H9 (cell line): ENCODE measurements at regions not wholly inside any gene's neighbourhood (a gene's known extent, or its start where the extent isn't known, plus 50 kb on each side); places are given as distances from the start of the nearest gene placed in this dataset.

Experiments
- DNase-seq: peaks from one replicate; pipeline ENCODE4 v3.0.0-alpha.2; 2017
- H2AFZ ChIP-seq: one replicate; pipeline ENCODE4 v1.6.1; 2013; ENCODE audit warnings: mild to moderate bottlenecking, low read length, control low read depth, moderate library complexity
- H2AK5ac ChIP-seq: 2 replicates; pipeline ENCODE4 v1.6.1; 2013; ENCODE audit warnings: low read length, control low read depth, mixed read lengths; ENCODE audit not compliant: insufficient read length
- H2BK120ac ChIP-seq: one replicate; pipeline ENCODE4 v1.6.1; 2013; ENCODE audit warnings: low read depth, mild to moderate bottlenecking, low read length, control low read depth, inconsistent platforms; ENCODE audit not compliant: poor library complexity, severe bottlenecking
- H2BK12ac ChIP-seq: 2 replicates; pipeline ENCODE4 v1.6.1; 2013; ENCODE audit warnings: low read length, control low read depth, mixed read lengths, low read depth; ENCODE audit not compliant: insufficient read length
- H2BK15ac ChIP-seq: 2 replicates; pipeline ENCODE4 v1.6.1; 2013; ENCODE audit warnings: low read depth, low read length, control low read depth
- H2BK20ac ChIP-seq: one replicate; pipeline ENCODE4 v1.6.1; 2013; ENCODE audit warnings: low read depth, mild to moderate bottlenecking, low read length, control low read depth, inconsistent platforms; ENCODE audit not compliant: poor library complexity, severe bottlenecking
- H2BK5ac ChIP-seq: 2 replicates; pipeline ENCODE4 v1.6.1; 2013; ENCODE audit warnings: low read length, control low read depth, mixed read lengths; ENCODE audit not compliant: insufficient read length
- H3K14ac ChIP-seq: 2 replicates; pipeline ENCODE4 v1.6.1; 2013; ENCODE audit warnings: low read length, control low read depth; ENCODE audit not compliant: insufficient read depth
- H3K18ac ChIP-seq: 2 replicates; pipeline ENCODE4 v1.6.1; 2013; ENCODE audit warnings: low read depth, mild to moderate bottlenecking, mixed read lengths, low read length, control low read depth; ENCODE audit not compliant: insufficient read length
- H3K23ac ChIP-seq: 2 replicates; pipeline ENCODE4 v1.6.1; 2013; ENCODE audit warnings: low read length, control low read depth, mixed read lengths, low read depth; ENCODE audit not compliant: insufficient read length
- H3K23me2 ChIP-seq: 2 replicates; pipeline ENCODE4 v1.6.1; 2013; ENCODE audit warnings: low read depth, mild to moderate bottlenecking, mixed read lengths, low read length, control low read depth; ENCODE audit not compliant: insufficient read length, poor library complexity, severe bottlenecking
- H3K27ac ChIP-seq: 2 replicates; pipeline ENCODE4 v1.5.1; 2013; ENCODE audit warnings: low read length, control low read depth, mixed read lengths, low read depth; ENCODE audit not compliant: insufficient read length
- H3K27me3 ChIP-seq: 2 replicates; pipeline ENCODE4 v1.6.1; 2013; ENCODE audit warnings: low read length, control low read depth, inconsistent platforms; ENCODE audit not compliant: insufficient read depth
- H3K4ac ChIP-seq: 2 replicates; pipeline ENCODE4 v1.6.1; 2013; ENCODE audit warnings: low read depth, mild to moderate bottlenecking, control low read depth, inconsistent platforms, low read length, moderate library complexity
- H3K4me1 ChIP-seq: 2 replicates; pipeline ENCODE4 v1.6.1; 2013; ENCODE audit warnings: low read length, control low read depth, inconsistent platforms; ENCODE audit not compliant: insufficient read depth
- H3K4me2 ChIP-seq: 2 replicates; pipeline ENCODE4 v1.6.1; 2013; ENCODE audit warnings: low read length, control low read depth, mixed read lengths; ENCODE audit not compliant: insufficient read length, insufficient read depth
- H3K56ac ChIP-seq: 2 replicates; pipeline ENCODE4 v1.6.1; 2013; ENCODE audit warnings: low read depth, mild to moderate bottlenecking, mixed read lengths, low read length, control low read depth; ENCODE audit not compliant: insufficient read length
- H3K79me1 ChIP-seq: 2 replicates; pipeline ENCODE4 v1.6.1; 2013; ENCODE audit warnings: low read depth, mild to moderate bottlenecking, moderate library complexity, low read length, control low read depth, inconsistent platforms; ENCODE audit not compliant: insufficient read depth, poor library complexity, severe bottlenecking
- H3K79me2 ChIP-seq: 2 replicates; pipeline ENCODE4 v1.6.1; 2013; ENCODE audit warnings: low read length, control low read depth, inconsistent platforms; ENCODE audit not compliant: insufficient read depth
- H3K9ac ChIP-seq: 2 replicates; pipeline ENCODE4 v1.6.1; 2013; ENCODE audit warnings: low read length, control low read depth, mixed read lengths; ENCODE audit not compliant: insufficient read length; ENCODE audit errors: extremely low read depth
- H3K9me3 ChIP-seq: one replicate; pipeline ENCODE4 v1.6.1; 2013; ENCODE audit warnings: low read depth, low read length, inconsistent platforms; ENCODE audit not compliant: control insufficient read depth
- H3T11ph ChIP-seq: one replicate; pipeline ENCODE4 v1.6.1; 2013; ENCODE audit warnings: mild to moderate bottlenecking, low read length, control low read depth, inconsistent platforms
- H4K20me1 ChIP-seq: one replicate; pipeline ENCODE4 v1.6.1; 2013; ENCODE audit not compliant: control insufficient read depth, insufficient read length, insufficient read depth
- H4K5ac ChIP-seq: 2 replicates; pipeline ENCODE4 v1.6.1; 2013; ENCODE audit warnings: low read depth, mild to moderate bottlenecking, mixed read lengths, low read length, control low read depth; ENCODE audit not compliant: insufficient read length
- H4K8ac ChIP-seq: replicated peaks from 2 replicates; pipeline ENCODE4 v1.6.1; 2013; ENCODE audit warnings: low read length, control low read depth, mixed read lengths, low read depth; ENCODE audit not compliant: insufficient read length
- H4K91ac ChIP-seq: 2 replicates; pipeline ENCODE4 v1.6.1; 2013; ENCODE audit warnings: low read depth, mild to moderate bottlenecking, moderate library complexity, mixed read lengths, low read length, control low read depth; ENCODE audit not compliant: insufficient read length
- H3K27ac Mint-ChIP-seq, 3 experiments: 2 replicates in 2 of 3; 3 replicates in 1 of 3; pipeline ENCODE4 v1.8.0; 2020 to 2021; ENCODE audit warnings: mixed read lengths in 3 of 3, mild to moderate bottlenecking in 1 of 3, moderate library complexity in 1 of 3
- H3K27me3 Mint-ChIP-seq: 2 replicates; pipeline ENCODE4 v1.8.0; 2021; ENCODE audit warnings: low read depth, mild to moderate bottlenecking, moderate library complexity, mixed read lengths
- H3K36me3 Mint-ChIP-seq, 3 experiments: 2 replicates in 2 of 3; 3 replicates in 1 of 3; pipeline ENCODE4 v1.8.0; 2020 to 2021; ENCODE audit warnings: low read depth in 3 of 3, mixed read lengths in 3 of 3; ENCODE audit not compliant: insufficient read depth in 1 of 3
- H3K4me1 Mint-ChIP-seq, 2 experiments: 2 replicates each; pipeline ENCODE4 v1.8.0; 2020; ENCODE audit warnings: mixed read lengths in 2 of 2
- H3K4me3 Mint-ChIP-seq, 2 experiments: 2 replicates in 1 of 2; 3 replicates in 1 of 2; pipeline ENCODE4 v1.8.0; 2020 to 2021; ENCODE audit warnings: mild to moderate bottlenecking in 2 of 2, mixed read lengths in 2 of 2, moderate library complexity in 1 of 2
- H3K9me3 Mint-ChIP-seq, 2 experiments: 2 replicates in 1 of 2; 3 replicates in 1 of 2; pipeline ENCODE4 v1.8.0; 2020; ENCODE audit warnings: mild to moderate bottlenecking in 2 of 2, mixed read lengths in 2 of 2, moderate library complexity in 1 of 2
- TF ChIP-seq, protein P1 (sequence below): fragments of 200-600 bp; sonication (generic); conservative IDR thresholded peaks from 3 replicates; pipeline ENCODE4 v1.8.0; 2021; ENCODE audit warnings: antibody characterized with exemption, mild to moderate bottlenecking

DNA sequence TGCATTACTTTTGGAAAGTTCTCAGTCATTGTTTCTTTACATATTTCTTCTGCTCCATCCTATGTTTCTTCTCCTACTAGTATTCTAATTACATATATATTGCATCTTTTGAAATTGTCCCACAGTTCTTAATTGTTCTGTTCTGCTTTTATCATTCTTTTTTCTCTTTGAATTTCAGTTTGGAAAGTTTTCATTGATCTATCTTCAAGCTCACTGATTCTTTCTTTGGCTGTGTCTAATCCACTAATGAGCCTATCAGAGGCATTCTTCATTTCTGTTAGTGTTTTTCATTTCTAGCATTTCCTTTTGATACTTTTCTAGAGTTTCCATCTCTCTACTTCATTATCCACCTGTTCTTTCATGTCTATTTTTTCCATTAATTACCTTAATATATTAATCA lies 159.0 kb upstream of the KCNJ15 start:
- no peak overlapping the region for H2BK15ac ChIP-seq
- no peak overlapping the region for H2AFZ ChIP-seq
- Mint-ChIP-seq H3K36me3 (peaks cover 0 to 10% (median 4%) of the 10 kb centered on the region in 3 experiments; a peak in 3 of 7 replicates), H3K4me3 (no peak overlapping the region), H3K9me3 (peaks cover 6 to 18% of the 10 kb centered on the region in 2 experiments; a peak in 3 of 5 replicates), H3K27ac (no peak overlapping the region), H3K4me1 (no peaks in the 10 kb centered on the region), H3K27me3 (peaks cover 2% of the 10 kb centered on the region; the same call in 1 of the 2 replicates)
- H4K8ac ChIP-seq, result no peak overlapping the region
- H3K79me1 ChIP-seq, result no peaks in the 10 kb centered on the region
- no peak for DNase-seq
- H3K27me3 ChIP-seq, result peaks cover 2% of the 10 kb centered on the region; the same call in 1 of the 2 replicates
- no peak overlapping the region for H2BK20ac ChIP-seq
- no peaks in the 10 kb centered on the region for H3K4me1 ChIP-seq
- no peaks in the 10 kb centered on the region for H3K9me3 ChIP-seq
- no peak overlapping the region for H4K5ac ChIP-seq
- no peak overlapping the region for H3K56ac ChIP-seq
- no peak overlapping the region for H3K14ac ChIP-seq
- H3K4ac ChIP-seq, result no peak overlapping the region
- no peaks in the 10 kb centered on the region for H4K20me1 ChIP-seq
- H3T11ph ChIP-seq, result no peak overlapping the region
- no peak overlapping the region for H3K27ac ChIP-seq
- no peak overlapping the region for H3K23ac ChIP-seq
- H3K4me2 ChIP-seq, result no peak overlapping the region
- no peak overlapping the region for H2BK120ac ChIP-seq
- H3K9ac ChIP-seq, result no peak overlapping the region
- H2AK5ac ChIP-seq, result no peak overlapping the region
- TF ChIP-seq, protein P1, sequence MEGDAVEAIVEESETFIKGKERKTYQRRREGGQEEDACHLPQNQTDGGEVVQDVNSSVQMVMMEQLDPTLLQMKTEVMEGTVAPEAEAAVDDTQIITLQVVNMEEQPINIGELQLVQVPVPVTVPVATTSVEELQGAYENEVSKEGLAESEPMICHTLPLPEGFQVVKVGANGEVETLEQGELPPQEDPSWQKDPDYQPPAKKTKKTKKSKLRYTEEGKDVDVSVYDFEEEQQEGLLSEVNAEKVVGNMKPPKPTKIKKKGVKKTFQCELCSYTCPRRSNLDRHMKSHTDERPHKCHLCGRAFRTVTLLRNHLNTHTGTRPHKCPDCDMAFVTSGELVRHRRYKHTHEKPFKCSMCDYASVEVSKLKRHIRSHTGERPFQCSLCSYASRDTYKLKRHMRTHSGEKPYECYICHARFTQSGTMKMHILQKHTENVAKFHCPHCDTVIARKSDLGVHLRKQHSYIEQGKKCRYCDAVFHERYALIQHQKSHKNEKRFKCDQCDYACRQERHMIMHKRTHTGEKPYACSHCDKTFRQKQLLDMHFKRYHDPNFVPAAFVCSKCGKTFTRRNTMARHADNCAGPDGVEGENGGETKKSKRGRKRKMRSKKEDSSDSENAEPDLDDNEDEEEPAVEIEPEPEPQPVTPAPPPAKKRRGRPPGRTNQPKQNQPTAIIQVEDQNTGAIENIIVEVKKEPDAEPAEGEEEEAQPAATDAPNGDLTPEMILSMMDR, result no peak
- no peak overlapping the region for H4K91ac ChIP-seq
- H3K79me2 ChIP-seq, result no peaks in the 10 kb centered on the region
- H2BK12ac ChIP-seq, result no peak overlapping the region
- no peak overlapping the region for H3K18ac ChIP-seq
- H3K23me2 ChIP-seq, result no peaks in the 10 kb centered on the region
- no peak overlapping the region for H2BK5ac ChIP-seq
